ENCODE measurements at regions not wholly inside any gene's neighbourhood (a gene's known extent, or its start where the extent isn't known, plus 50 kb on each side); places are given as distances from the start of the nearest gene placed in this dataset.

GRCh38 chrX:79300856-79301255 lies 66.3 kb downstream of the ITM2A start:
- DNase-seq, result no peak

- DNase-seq, result no peak
Observed at GRCh38 chrX:79290596-79290995, 76.5 kb downstream of the ITM2A start.

- DNase-seq, result no peak
Observed at GRCh38 chrX:79288733-79289132, 78.4 kb downstream of the ITM2A start.

- DNase-seq, result no peak
Observed at GRCh38 chrX:79287724-79288123, 79.4 kb downstream of the ITM2A start.

- no peak for DNase-seq
Observed at GRCh38 chrX:79281775-79282174, 85.4 kb downstream of the ITM2A start.

GRCh38 chrX:79270401-79270800 lies 96.7 kb downstream of the ITM2A start:
- peak; percentile 82 for DNase-seq

- no peak for DNase-seq
Observed at GRCh38 chrX:79268788-79269187, 98.3 kb downstream of the ITM2A start.

- DNase-seq, result no peak
Observed at GRCh38 chrX:79266702-79267101, 100.4 kb downstream of the ITM2A start.

GRCh38 chrX:79263550-79263949 lies 103.6 kb downstream of the ITM2A start:
- DNase-seq, result no peak

- peak; percentile 55 for DNase-seq
Observed at GRCh38 chrX:79259073-79259689, 108.0 kb downstream of the ITM2A start.

GRCh38 chrX:79243691-79244090 lies 99.2 kb downstream of the GPR174 start:
- DNase-seq, result no peak

GRCh38 chrX:79235899-79236298 lies 91.4 kb downstream of the GPR174 start:
- no peak for DNase-seq

GRCh38 chrX:79231662-79232061 lies 87.2 kb downstream of the GPR174 start:
- no peak for DNase-seq
